ENCODE measurements at regions not wholly inside any gene's neighbourhood (a gene's known extent, or its start where the extent isn't known, plus 50 kb on each side); places are given as distances from the start of the nearest gene placed in this dataset.

DNA sequence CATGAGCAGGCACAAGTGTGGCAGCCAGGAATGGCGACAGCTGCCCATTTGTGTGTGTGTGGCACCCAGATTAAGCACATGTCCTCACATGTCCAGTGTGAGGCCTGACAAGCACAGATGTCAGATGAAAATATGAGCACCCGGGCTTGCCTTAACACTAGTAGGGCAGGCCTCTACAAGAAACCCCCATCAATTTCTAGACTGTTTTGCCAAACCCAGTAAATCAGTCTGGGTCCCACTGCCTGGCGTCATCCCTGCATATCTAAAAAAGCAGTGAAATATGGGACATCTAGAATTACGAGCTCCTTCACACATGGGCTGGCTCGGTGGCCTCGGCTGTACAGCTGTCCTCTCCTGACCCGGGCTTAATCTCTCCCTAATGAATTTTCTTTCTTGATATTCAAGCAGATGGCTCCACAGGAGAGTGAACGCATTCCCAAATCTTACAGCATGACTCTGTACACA is 432.7 kb downstream of the FOXO1 start:
- TF ChIP-seq, protein P1, sequence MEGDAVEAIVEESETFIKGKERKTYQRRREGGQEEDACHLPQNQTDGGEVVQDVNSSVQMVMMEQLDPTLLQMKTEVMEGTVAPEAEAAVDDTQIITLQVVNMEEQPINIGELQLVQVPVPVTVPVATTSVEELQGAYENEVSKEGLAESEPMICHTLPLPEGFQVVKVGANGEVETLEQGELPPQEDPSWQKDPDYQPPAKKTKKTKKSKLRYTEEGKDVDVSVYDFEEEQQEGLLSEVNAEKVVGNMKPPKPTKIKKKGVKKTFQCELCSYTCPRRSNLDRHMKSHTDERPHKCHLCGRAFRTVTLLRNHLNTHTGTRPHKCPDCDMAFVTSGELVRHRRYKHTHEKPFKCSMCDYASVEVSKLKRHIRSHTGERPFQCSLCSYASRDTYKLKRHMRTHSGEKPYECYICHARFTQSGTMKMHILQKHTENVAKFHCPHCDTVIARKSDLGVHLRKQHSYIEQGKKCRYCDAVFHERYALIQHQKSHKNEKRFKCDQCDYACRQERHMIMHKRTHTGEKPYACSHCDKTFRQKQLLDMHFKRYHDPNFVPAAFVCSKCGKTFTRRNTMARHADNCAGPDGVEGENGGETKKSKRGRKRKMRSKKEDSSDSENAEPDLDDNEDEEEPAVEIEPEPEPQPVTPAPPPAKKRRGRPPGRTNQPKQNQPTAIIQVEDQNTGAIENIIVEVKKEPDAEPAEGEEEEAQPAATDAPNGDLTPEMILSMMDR (conservative IDR thresholded peaks at IDR 0.05), result no peak
- no peak overlapping the region for H3K27ac ChIP-seq

DNA sequence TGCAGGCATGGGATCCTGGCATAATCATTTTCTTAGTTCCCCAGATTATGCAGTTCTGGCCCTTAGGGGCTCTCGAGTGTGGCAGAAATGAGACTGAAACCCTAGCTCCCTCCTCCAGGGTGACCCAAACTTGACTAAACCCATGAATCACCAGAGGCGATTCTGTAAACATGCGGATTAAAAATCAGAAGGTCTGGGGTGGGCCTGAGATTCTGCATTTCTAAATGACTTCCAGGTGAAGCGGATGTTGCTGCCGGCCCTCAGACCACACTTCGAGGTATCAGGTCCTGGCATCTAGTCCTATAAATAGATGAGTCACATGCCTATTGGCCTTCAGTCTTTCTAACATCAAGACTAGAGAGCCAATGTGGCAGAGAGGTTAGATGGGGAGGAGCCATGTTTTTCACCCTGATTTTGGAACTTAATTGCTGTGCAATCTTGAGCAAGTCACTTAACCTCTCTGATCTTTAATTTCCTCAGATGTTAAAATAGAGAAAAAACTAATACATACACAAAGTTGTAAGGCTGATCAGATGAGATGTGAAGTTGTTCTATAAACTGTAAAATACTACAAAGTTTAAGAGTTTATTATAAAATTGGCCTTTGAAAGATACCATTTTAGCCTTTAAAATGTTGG is 431.2 kb downstream of the FOXO1 start:
- TF ChIP-seq, protein P1 (conservative IDR thresholded peaks at IDR 0.05), result no peak
- H3K27ac ChIP-seq, result no peak overlapping the region

DNA sequence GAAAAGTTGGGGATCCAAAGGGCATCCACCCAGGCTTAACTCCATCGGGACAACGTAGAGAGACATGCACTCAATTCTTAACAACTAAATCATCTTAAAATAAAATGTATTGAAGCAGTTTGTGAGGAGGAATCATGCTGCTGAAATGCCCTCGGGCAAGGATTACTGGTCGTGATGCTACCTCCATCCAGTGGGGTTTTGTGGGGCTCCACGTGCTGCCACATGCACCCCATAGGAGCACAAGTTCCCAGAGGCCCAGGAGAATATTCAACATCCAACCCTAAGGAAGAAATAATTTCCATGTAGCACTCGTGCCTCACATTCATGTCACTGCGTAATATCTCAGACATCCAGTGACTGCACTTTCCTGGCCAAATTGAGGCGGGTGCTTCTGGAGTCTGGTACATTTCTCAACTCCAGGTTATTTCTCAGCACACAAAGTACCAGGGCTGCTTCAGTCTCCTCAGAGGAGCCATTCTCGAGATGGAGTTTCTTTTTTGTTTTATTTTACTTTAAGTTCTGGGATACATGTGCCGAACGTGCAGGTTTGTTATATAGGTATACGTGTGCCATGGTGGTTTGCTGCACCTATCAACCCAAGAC is 429.8 kb downstream of the FOXO1 start:
- TF ChIP-seq, protein P1 (conservative IDR thresholded peaks at IDR 0.05), result no peak
- no peak overlapping the region for H3K27ac ChIP-seq

DNA sequence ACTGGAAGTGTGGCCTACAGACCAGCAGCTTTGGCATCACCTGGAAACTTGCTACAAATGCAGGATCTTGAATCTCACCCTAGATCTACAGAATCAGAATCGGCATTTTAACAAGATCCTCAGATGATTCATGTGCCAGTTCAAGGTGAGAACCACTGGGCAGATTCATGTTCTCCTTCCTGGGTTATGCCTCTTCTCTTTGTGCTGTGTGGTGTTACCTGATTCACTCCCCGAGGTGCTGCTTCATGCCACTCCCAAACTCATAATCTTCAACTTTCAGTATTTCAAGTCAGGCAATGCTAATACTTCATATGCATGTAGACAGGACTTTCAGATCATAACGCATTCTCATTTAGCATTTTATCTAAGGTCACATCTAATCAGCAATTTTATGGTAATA is 427.7 kb downstream of the FOXO1 start:
- H3K27ac ChIP-seq, result no peak overlapping the region
- TF ChIP-seq, protein P1 (conservative IDR thresholded peaks at IDR 0.05), result no peak

DNA sequence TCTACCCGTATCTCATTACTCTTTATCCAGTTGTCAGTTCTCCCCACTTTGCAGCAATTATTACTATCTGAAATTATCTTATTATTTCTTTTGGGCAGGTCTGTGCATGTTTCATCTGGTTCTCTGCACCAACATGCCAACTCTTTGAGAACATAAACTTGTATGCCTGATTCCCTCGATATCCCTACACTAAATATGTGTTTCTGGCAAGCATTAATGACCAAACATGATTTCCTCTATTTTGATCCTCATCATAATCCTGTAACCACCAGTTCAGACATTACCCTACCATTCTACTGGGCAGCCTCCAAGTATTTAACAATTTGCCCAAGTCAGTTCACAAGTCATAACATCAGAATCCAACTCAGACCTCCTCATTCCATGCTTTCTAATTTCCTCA is 426.1 kb downstream of the FOXO1 start:
- no peak overlapping the region for H3K27ac ChIP-seq
- TF ChIP-seq, protein P1 (conservative IDR thresholded peaks at IDR 0.05), result no peak

DNA sequence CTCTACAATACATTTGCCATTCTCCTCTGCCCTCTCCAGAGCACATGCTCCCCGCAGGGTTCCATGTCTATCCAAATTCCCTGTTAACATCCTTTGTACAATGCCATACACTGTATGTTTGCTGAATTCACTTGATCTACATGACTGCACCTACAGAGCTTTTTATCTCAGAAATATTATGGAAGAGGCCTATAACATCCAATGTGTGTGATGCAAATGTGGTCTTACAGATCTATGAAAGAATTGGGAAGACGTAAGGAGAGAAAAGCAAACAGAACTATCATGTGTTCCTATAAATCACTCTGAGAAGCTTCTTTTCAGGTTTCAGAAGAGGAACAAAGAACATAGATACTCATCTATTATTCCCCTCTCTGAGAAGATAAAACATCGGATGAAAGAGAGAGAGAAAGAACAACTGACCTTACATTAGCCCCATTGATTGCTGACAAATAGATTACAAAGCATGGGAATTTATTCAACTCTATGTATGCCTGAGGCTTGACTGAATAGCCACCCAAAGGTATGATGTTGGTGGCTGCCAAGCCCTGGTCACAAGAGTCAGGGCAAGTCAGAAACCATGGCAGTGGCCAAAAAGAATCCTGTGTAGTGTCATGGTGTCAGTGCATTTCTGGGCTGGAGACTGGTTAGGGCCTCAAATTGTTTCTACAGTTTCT is 425.2 kb downstream of the FOXO1 start:
- TF ChIP-seq, protein P1 (conservative IDR thresholded peaks at IDR 0.05), result no peak
- H3K27ac ChIP-seq, result no peak overlapping the region

DNA sequence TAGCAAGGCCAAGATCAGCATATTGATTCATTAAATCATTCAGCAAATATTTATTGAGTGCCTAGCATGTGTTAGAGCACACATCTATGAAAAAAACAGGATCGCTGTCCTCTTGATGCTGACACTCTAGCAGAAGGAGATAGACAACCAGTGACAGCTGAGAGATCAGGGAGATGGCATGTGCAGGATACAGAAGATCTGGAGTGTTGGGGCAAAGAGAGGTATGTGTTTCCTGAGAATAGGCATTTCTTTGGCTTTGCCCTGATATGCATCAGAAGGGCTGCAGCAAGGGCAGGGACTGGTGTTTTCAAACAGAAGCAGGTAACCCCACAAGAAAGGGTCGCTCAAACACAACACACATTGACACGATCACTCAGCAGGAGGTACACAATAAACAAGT is 423.4 kb downstream of the FOXO1 start:
- H3K27ac ChIP-seq, result no peak overlapping the region
- TF ChIP-seq, protein P1 (conservative IDR thresholded peaks at IDR 0.05), result no peak

All from VCaP (cell line).